ENCODE measurements at regions not wholly inside any gene's neighbourhood (a gene's known extent, or its start where the extent isn't known, plus 50 kb on each side); places are given as distances from the start of the nearest gene placed in this dataset.

- Mint-ChIP-seq H3K4me1 (ENCODE audit: low read depth in 2 of 2) (peaks cover 5 to 6% of the 10 kb centered on the region in 2 donors), H3K36me3 (no peaks in the 10 kb centered on the region), H3K4me3 (no peak overlapping the region), H3K27me3 (peaks cover 0 to 2% of the 10 kb centered on the region in 2 donors), H3K9me3 (peaks cover 5% of the 10 kb centered on the region), H3K27ac (no peak overlapping the region)
- no peak for DNase-seq (ENCODE audit: low spot score)
- ATAC-seq, result no peak
These were observed 321.0 kb upstream of the SNX7 start for GRCh38 chr1:98340511-98340910.

DNA sequence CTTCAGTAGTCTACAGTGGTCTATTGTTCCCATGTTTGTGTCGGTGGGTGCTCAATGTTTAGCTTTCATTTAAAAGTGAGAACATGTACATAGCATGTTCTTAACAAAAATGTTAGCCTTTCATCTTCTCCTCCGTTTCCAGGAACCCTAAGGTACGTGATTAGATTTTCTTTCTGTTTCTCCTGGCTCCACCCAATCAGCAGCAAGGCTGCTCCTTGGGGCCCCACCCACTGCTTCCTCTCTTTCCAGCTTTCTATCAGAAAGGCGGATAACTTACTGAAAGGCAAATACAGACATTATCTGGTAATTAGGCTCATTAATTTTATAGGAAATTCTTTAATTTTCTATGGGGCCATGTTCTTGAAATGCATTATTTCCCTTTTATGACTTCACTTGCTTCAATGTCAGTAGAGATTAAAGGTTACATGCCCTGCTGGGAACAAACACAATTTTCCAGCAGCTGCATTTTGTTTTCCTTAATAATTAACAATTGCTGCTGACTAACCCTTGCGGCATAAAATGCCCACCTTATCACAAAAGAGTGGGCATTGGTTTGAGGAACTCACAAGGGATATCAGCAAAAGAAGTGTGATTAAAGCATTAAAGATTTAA lies 324.9 kb upstream of the SNX7 start:
- H3K9me3 Mint-ChIP-seq, result peaks cover 5% of the 10 kb centered on the region
- peaks cover 0 to 4% of the 10 kb centered on the region in 2 donors for H3K27me3 Mint-ChIP-seq
- DNase-seq (ENCODE audit: low spot score), result no peak
- no peaks in the 10 kb centered on the region for H3K36me3 Mint-ChIP-seq
- ATAC-seq, result no peak
- no peak overlapping the region for H3K27ac Mint-ChIP-seq
- no peak overlapping the region for H3K4me3 Mint-ChIP-seq
- peaks cover 0 to 7% of the 10 kb centered on the region in 2 donors for H3K4me1 Mint-ChIP-seq (ENCODE audit: low read depth in 2 of 2)

DNA sequence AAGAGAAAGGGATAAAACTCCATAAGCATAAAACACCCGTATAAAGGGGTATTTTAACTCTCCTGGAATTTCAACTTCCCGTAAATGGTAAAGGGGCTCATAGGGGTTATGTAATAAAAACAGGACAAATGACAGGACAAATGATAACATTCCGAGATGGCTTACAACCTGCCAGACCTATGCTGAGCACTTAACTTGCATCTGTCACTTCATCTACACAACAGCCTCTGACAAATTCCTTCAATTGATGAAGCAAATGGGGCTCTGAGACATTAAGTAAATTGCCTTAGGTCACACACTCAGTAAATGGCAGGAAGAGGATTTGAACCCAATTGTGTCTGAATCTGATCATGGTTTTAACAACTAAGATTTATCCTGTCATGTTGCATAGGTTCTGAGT lies 327.6 kb upstream of the SNX7 start:
- ATAC-seq, result no peak
- peaks cover 0 to 2% of the 10 kb centered on the region in 2 donors for H3K27me3 Mint-ChIP-seq
- no peaks in the 10 kb centered on the region for H3K36me3 Mint-ChIP-seq
- H3K4me1 Mint-ChIP-seq (ENCODE audit: low read depth in 2 of 2), result peaks cover 0 to 10% of the 10 kb centered on the region in 2 donors
- H3K9me3 Mint-ChIP-seq, result peaks cover 8% of the 10 kb centered on the region
- no peak for DNase-seq (ENCODE audit: low spot score)
- H3K4me3 Mint-ChIP-seq, result no peak overlapping the region
- H3K27ac Mint-ChIP-seq, result peak overlapping the region in 1 of 2 donors; percentile 5

DNA sequence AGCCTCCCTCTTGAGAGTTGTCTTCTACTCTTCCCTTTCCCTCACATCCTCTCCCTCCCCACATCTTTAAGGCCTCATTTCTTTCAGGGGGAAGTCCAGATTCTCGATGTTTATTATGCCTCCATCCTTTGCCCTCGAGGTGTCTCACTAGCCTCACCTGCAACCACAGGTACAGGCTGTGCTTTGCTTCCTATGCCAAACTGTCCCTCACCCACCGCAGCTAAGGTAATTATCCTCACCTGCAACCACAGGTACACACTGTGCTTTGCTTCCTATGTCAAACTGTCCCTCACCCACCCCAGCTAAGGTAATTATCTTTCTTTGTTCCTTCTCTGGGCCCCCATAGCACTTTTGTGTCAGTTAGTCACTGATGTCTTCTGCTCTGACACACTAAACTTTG lies 328.1 kb upstream of the SNX7 start:
- Mint-ChIP-seq H3K4me1 (ENCODE audit: low read depth in 2 of 2) (peaks cover 0 to 13% of the 10 kb centered on the region in 2 donors), H3K4me3 (no peak overlapping the region), H3K36me3 (no peaks in the 10 kb centered on the region), H3K9me3 (peaks cover 8% of the 10 kb centered on the region), H3K27ac (peak overlapping the region in 1 of 2 donors; percentile 5), H3K27me3 (peaks cover 0 to 2% of the 10 kb centered on the region in 2 donors)
- ATAC-seq (no peak), DNase-seq (ENCODE audit: low spot score) (no peak)

DNA sequence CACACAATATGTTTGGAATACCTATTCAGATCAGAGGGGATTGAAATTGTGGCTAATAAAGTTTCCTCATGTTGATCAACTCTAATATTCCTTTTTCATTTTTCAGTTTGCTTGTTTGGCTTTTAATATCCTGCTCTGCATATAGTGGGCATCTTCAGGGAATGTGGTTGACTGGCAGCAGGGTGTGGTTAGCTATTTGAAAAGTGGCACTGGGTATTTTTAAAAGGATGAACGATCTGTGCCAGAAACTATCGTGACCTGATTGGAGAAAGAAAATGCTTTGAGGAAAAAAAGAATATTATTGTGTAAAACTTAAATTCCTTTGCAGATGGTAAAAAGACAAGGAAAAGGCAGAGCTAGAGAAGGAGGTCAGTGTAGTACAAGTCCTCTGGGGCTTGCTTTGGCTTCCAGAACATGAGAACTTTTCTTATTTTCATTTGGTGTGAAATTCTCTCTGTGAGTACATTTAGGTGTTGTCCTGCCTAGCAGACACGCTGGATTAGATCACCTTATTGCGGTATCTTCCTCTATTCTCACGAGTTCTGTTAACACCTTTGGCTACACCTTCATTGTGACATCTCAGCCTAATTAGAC lies 329.7 kb upstream of the SNX7 start:
- ATAC-seq, result no peak
- H3K27me3 Mint-ChIP-seq, result peaks cover 0 to 2% of the 10 kb centered on the region in 2 donors
- H3K36me3 Mint-ChIP-seq, result no peaks in the 10 kb centered on the region
- no peak overlapping the region for H3K4me3 Mint-ChIP-seq
- peaks cover 5 to 17% of the 10 kb centered on the region in 2 donors for H3K4me1 Mint-ChIP-seq (ENCODE audit: low read depth in 2 of 2)
- H3K27ac Mint-ChIP-seq, result peak overlapping the region in 1 of 2 donors; percentile 43
- DNase-seq (ENCODE audit: low spot score), result no peak
- peaks cover 4% of the 10 kb centered on the region for H3K9me3 Mint-ChIP-seq

- H3K4me3 Mint-ChIP-seq, result no peak overlapping the region
These were observed 330.3 kb upstream of the SNX7 start for GRCh38 chr1:98331243-98331642.

GRCh38 chr1:98330224-98330623 lies 331.3 kb upstream of the SNX7 start:
- ATAC-seq (no peak), DNase-seq (ENCODE audit: low spot score) (no peak)
- Mint-ChIP-seq H3K4me1 (ENCODE audit: low read depth in 2 of 2) (peaks cover 6 to 19% of the 10 kb centered on the region in 2 donors), H3K36me3 (no peaks in the 10 kb centered on the region), H3K4me3 (no peak overlapping the region), H3K27me3 (peaks cover 0 to 2% of the 10 kb centered on the region in 2 donors), H3K27ac (no peak overlapping the region), H3K9me3 (peaks cover 4% of the 10 kb centered on the region)

More at GRCh38 chr1:98331243-98331642, 330.3 kb upstream of the SNX7 start:
- Mint-ChIP-seq H3K27ac (peak overlapping the region in 1 of 2 donors; percentile 6), H3K36me3 (no peaks in the 10 kb centered on the region), H3K4me1 (ENCODE audit: low read depth in 2 of 2) (peaks cover 6 to 17% of the 10 kb centered on the region in 2 donors), H3K27me3 (peaks cover 0 to 2% of the 10 kb centered on the region in 2 donors), H3K9me3 (peaks cover 4% of the 10 kb centered on the region)
- ATAC-seq (no peak), DNase-seq (ENCODE audit: low spot score) (no peak)

GRCh38 chr1:98328855-98329254 lies 332.7 kb upstream of the SNX7 start:
- Mint-ChIP-seq H3K36me3 (no peaks in the 10 kb centered on the region), H3K27me3 (peaks cover 0 to 2% of the 10 kb centered on the region in 2 donors), H3K4me3 (no peak overlapping the region), H3K4me1 (ENCODE audit: low read depth in 2 of 2) (peaks cover 18 to 27% of the 10 kb centered on the region in 2 donors), H3K27ac (no peak overlapping the region), H3K9me3 (peaks cover 4% of the 10 kb centered on the region)
- ATAC-seq (no peak), DNase-seq (ENCODE audit: low spot score) (no peak)

DNA sequence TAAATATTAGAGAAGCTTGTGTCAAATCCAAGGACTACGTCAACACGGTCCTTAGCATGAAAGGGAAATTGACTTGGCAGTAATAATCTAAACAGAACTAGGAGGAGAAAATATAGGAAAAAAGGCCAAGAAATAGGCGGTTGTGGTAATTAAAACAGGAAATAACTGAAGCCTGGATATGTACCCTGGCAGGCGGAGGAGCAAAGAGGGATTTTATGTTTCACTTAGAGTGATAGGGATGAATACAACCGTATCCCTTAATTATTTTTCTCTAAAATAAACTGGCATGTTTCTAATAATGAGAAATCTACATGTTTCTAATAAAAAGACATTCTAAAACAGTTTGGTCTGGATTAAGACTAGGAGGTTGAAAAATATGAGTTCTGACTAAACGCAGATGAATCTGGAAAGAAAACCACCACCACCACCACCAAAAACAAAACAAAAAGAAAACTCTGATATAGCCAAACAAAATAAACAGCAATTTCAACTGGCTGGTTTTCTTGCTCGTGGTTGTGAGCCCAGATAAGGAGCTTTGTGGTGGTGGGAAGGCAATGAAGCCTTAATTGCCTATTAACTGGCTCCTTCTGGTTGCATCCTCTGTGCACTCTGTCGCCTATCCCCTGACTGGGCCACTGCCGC lies 334.2 kb upstream of the SNX7 start:
- Mint-ChIP-seq H3K36me3 (no peaks in the 10 kb centered on the region), H3K27ac (peak overlapping the region in 1 of 2 donors; percentile 20), H3K9me3 (peaks cover 4% of the 10 kb centered on the region), H3K4me1 (ENCODE audit: low read depth in 2 of 2) (peaks cover 29 to 36% of the 10 kb centered on the region in 2 donors), H3K27me3 (peaks cover 0 to 2% of the 10 kb centered on the region in 2 donors), H3K4me3 (no peak overlapping the region)
- ATAC-seq, result no peak
- DNase-seq (ENCODE audit: low spot score), result no peak

DNA sequence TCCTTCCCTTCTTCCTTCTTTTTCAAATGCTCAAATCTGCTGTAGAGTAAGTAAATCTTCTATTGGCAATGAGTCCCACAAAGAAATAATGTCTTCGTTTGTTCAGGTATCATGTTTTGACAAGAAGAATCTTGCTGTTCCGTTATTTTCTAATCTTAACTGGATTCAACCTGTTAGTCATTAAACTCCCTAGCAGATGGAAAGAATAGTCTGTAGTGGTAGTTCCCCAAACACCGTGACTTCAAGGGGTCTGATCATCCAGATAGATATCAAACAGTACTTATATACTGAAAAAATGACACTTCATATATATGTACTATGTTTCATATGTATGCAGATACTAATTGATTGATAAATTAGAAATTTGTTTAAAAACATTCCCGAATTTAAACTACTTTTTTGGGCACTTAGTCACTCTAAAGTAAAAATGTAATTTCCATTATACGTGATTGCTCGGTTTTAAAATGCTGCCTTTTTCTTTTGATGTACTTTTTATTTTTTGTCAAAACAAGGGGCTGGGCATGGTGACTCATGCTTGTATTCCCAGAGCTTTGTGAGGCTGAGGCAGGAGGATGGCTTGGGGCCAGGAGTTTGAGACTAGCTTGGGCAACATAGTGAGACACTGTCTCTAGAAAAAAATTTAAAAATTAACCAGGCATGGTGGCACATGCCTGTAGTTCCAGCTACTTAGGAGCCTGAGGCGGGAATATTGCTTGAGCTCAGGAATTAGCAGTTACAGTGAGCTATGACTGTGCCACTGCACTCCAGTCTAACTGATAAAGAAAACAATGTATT lies 335.7 kb upstream of the SNX7 start:
- Mint-ChIP-seq H3K27me3 (no peaks in the 10 kb centered on the region), H3K4me1 (ENCODE audit: low read depth in 2 of 2) (peaks cover 29 to 30% of the 10 kb centered on the region in 2 donors), H3K9me3 (peaks cover 4% of the 10 kb centered on the region), H3K27ac (no peak overlapping the region), H3K36me3 (no peaks in the 10 kb centered on the region), H3K4me3 (no peak overlapping the region)
- no peak for DNase-seq (ENCODE audit: low spot score)
- ATAC-seq, result no peak

- peak overlapping the region; percentile 40 to 45 for H3K27ac Mint-ChIP-seq
- H3K4me3 Mint-ChIP-seq, result peak overlapping the region; percentile 68
- H3K27me3 Mint-ChIP-seq, result no peaks in the 10 kb centered on the region
- H3K4me1 Mint-ChIP-seq (ENCODE audit: low read depth in 2 of 2), result peaks cover 27 to 29% of the 10 kb centered on the region in 2 donors
- peak; percentile 86 to 89 for ATAC-seq
- DNase-seq (ENCODE audit: low spot score), result peak; percentile 80
- peaks cover 8% of the 10 kb centered on the region for H3K36me3 Mint-ChIP-seq
- H3K9me3 Mint-ChIP-seq, result peaks cover 3% of the 10 kb centered on the region
These were observed 337.6 kb upstream of the SNX7 start for GRCh38 chr1:98323906-98324358.

- DNase-seq (ENCODE audit: low spot score) (no peak), ATAC-seq (peak; percentile 60 to 74)
- H3K4me3 Mint-ChIP-seq, result peak overlapping the region; percentile 68
- H3K4me1 Mint-ChIP-seq (ENCODE audit: low read depth in 2 of 2), result peaks cover 24 to 29% of the 10 kb centered on the region in 2 donors
- peaks cover 8% of the 10 kb centered on the region for H3K36me3 Mint-ChIP-seq
- H3K9me3 Mint-ChIP-seq, result peaks cover 3% of the 10 kb centered on the region
- no peaks in the 10 kb centered on the region for H3K27me3 Mint-ChIP-seq
- peak overlapping the region; percentile 40 to 45 for H3K27ac Mint-ChIP-seq
These were observed 338.1 kb upstream of the SNX7 start for GRCh38 chr1:98323388-98323787.

- no peak for DNase-seq (ENCODE audit: low spot score)
- no peak for ATAC-seq
- H3K27ac Mint-ChIP-seq, result peak overlapping the region; percentile 40 to 45
- H3K4me1 Mint-ChIP-seq (ENCODE audit: low read depth in 2 of 2), result peaks cover 24 to 29% of the 10 kb centered on the region in 2 donors
- H3K27me3 Mint-ChIP-seq, result no peaks in the 10 kb centered on the region
- H3K9me3 Mint-ChIP-seq, result peaks cover 3% of the 10 kb centered on the region
- peaks cover 8% of the 10 kb centered on the region for H3K36me3 Mint-ChIP-seq
- H3K4me3 Mint-ChIP-seq, result peak overlapping the region; percentile 68
These were observed 338.6 kb upstream of the SNX7 start for GRCh38 chr1:98322966-98323365.
